ENCODE measurements at regions not wholly inside any gene's neighbourhood (a gene's known extent, or its start where the extent isn't known, plus 50 kb on each side); places are given as distances from the start of the nearest gene placed in this dataset.
"Not testable (repeated sequence)": the region's sequence is repeated elsewhere in the genome, so short reads cannot be mapped to it uniquely, and the experiment has no call there.

GRCh38 chr18:4755848-4756247, 300.7 kb upstream of the DLGAP1 start:
- no peaks in the 10 kb centered on the region for H3K9me3 ChIP-seq
- H3K27me3 ChIP-seq = no peaks in the 10 kb centered on the region
- WGBS = 80% methylated on average over 4 of the region's 4 CpGs
- TF ChIP-seq EP300 (IDR thresholded peaks at IDR 0.05) (no peak), POLR2AphosphoS5 (IDR thresholded peaks at IDR 0.05) (no peak), POLR2A (IDR thresholded peaks at IDR 0.05) (no peak)
- TF ChIP-seq, protein P1, sequence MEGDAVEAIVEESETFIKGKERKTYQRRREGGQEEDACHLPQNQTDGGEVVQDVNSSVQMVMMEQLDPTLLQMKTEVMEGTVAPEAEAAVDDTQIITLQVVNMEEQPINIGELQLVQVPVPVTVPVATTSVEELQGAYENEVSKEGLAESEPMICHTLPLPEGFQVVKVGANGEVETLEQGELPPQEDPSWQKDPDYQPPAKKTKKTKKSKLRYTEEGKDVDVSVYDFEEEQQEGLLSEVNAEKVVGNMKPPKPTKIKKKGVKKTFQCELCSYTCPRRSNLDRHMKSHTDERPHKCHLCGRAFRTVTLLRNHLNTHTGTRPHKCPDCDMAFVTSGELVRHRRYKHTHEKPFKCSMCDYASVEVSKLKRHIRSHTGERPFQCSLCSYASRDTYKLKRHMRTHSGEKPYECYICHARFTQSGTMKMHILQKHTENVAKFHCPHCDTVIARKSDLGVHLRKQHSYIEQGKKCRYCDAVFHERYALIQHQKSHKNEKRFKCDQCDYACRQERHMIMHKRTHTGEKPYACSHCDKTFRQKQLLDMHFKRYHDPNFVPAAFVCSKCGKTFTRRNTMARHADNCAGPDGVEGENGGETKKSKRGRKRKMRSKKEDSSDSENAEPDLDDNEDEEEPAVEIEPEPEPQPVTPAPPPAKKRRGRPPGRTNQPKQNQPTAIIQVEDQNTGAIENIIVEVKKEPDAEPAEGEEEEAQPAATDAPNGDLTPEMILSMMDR (IDR thresholded peaks at IDR 0.05) = no peak
- no peaks in the 10 kb centered on the region for H3K36me3 ChIP-seq
- DNase-seq (ENCODE audit: low spot score in 2 of 2) = no peak
- H3K27ac ChIP-seq = no peak overlapping the region
- H3K4me3 ChIP-seq = no peak overlapping the region
- H3K4me1 ChIP-seq = no peaks in the 10 kb centered on the region

DNA sequence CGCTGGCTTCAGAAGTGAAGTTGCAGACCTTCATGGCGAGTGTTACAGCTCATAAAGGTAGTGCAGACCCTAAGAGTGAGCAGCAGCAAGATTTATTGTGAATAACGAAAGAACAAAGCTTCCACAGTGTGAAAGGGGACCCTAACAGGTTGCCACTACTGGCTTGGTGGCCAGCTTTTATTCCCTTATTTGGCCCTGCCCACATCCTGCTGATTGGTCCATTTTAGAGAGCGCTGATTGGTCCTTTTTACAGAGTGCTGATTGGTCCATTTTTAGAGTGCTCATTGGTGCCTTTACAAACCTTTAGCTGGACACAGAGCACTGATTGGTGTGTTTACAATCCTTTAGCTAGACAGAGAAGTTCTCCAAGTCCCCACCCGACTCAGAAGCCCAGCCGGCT, 298.0 kb upstream of the DLGAP1 start:
- not testable (repeated sequence) for DNase-seq (ENCODE audit: low spot score in 2 of 2); H3K4me1 ChIP-seq; H3K27me3 ChIP-seq; H3K27ac ChIP-seq; H3K9me3 ChIP-seq; H3K4me3 ChIP-seq; H3K36me3 ChIP-seq
- 77% methylated on average over 6 of the region's 6 CpGs for WGBS

DNA sequence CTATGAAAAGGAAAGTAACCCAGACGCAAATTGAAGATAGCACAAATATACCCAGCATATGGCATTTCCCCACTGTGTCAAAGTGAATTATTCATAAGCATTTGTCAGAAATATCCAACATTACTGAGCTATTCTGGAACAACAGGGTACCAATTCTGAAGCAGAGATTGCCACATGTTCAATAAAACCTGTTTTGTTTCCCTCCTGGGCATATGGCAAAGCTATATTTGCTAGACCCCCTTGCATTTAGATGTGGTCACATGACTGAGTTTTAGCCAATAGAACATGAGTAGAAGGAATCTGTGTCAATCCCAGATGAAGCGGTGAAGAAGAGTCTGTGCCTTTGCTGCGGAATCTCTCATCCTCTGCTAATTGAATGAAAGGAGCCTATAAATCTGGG, 296.4 kb upstream of the DLGAP1 start:
- Histone ChIP-seq H3K36me3 (no peaks in the 10 kb centered on the region), H3K4me1 (no peaks in the 10 kb centered on the region), H3K27me3 (no peaks in the 10 kb centered on the region), H3K27ac (no peak overlapping the region), H3K4me3 (no peak overlapping the region), H3K9me3 (no peaks in the 10 kb centered on the region)
- TF ChIP-seq, protein P1 (IDR thresholded peaks at IDR 0.05) = no peak
- TF ChIP-seq POLR2AphosphoS5 (IDR thresholded peaks at IDR 0.05) (no peak), EP300 (IDR thresholded peaks at IDR 0.05) (no peak), POLR2A (IDR thresholded peaks at IDR 0.05) (no peak)
- 76% methylated on average over 3 of the region's 3 CpGs for WGBS
- DNase-seq (ENCODE audit: low spot score in 2 of 2) = no peak

- no peak for TF ChIP-seq EP300 (IDR thresholded peaks at IDR 0.05)
- TF ChIP-seq POLR2AphosphoS5 (IDR thresholded peaks at IDR 0.05) = no peak
- no peak for TF ChIP-seq POLR2A (IDR thresholded peaks at IDR 0.05)
- TF ChIP-seq, protein P1 (IDR thresholded peaks at IDR 0.05) = no peak
- 61% methylated on average over 8 of the region's 8 CpGs for WGBS
- H3K27ac ChIP-seq = no peak overlapping the region
- no peaks in the 10 kb centered on the region for H3K4me1 ChIP-seq
- H3K4me3 ChIP-seq = no peak overlapping the region
- no peaks in the 10 kb centered on the region for H3K36me3 ChIP-seq
- no peaks in the 10 kb centered on the region for H3K9me3 ChIP-seq
- no peak for DNase-seq (ENCODE audit: low spot score in 2 of 2)
- H3K27me3 ChIP-seq = no peaks in the 10 kb centered on the region
Measured at GRCh38 chr18:4750393-4751346, 295.6 kb upstream of the DLGAP1 start.

GRCh38 chr18:4748975-4749374, 293.9 kb upstream of the DLGAP1 start:
- no peak for TF ChIP-seq POLR2AphosphoS5 (IDR thresholded peaks at IDR 0.05)
- TF ChIP-seq EP300 (IDR thresholded peaks at IDR 0.05) = no peak
- TF ChIP-seq, protein P1 (IDR thresholded peaks at IDR 0.05) = no peak
- TF ChIP-seq POLR2A (IDR thresholded peaks at IDR 0.05) = no peak
- Histone ChIP-seq H3K36me3 (no peaks in the 10 kb centered on the region), H3K9me3 (no peaks in the 10 kb centered on the region), H3K27ac (no peak overlapping the region), H3K4me3 (no peak overlapping the region), H3K4me1 (no peaks in the 10 kb centered on the region), H3K27me3 (no peaks in the 10 kb centered on the region)
- WGBS = 79% methylated on average over 5 of the region's 5 CpGs
- no peak for DNase-seq (ENCODE audit: low spot score in 2 of 2)

All from suprapubic skin (tissue), 4 donors.